Endothelial cell of umbilical vein (primary cell): ENCODE measurements at regions not wholly inside any gene's neighbourhood (a gene's known extent, or its start where the extent isn't known, plus 50 kb on each side); places are given as distances from the start of the nearest gene placed in this dataset.

Experiments
- BruUV-seq: library from RNA; stranded (reverse); fragments of 400-500 nt; replicated peaks from 2 replicates; lab custom pipeline; 2021; lab: Mats Ljungman, UMichigan
- CTCF ChIA-PET: fragments of 300-600, 350-600 bp; sonication (Branson Sonifier 250); formaldehyde crosslinking; loops from one replicate; lab custom pipeline; 2021; ENCODE audit warnings: antibody characterized with exemption, inconsistent platforms; lab: Charles Lee
- POLR2A ChIA-PET: fragments of 300-600, 350-600 bp; sonication (Branson Sonifier 250); formaldehyde crosslinking; loops from one replicate; lab custom pipeline; 2021; ENCODE audit warnings: antibody characterized with exemption, inconsistent platforms; lab: Charles Lee
- DNase-seq: peaks from one replicate; pipeline ENCODE4 v3.0.0-alpha.2; 2011; ENCODE audit warnings: low read depth, low spot score
- FAIRE-seq: peaks from 2 replicates; lab custom pipeline; 2011; peaks lifted over from hg19 to GRCh38; lab: Jason Lieb, UNC
- H2AFZ ChIP-seq: 2 replicates; pipeline ENCODE4 v1.6.0; 2012; ENCODE audit warnings: low read depth, low read length, control low read depth, inconsistent platforms
- H3K27ac ChIP-seq: 2 replicates; pipeline ENCODE4 v1.5.1; 2011; ENCODE audit warnings: low read depth, mild to moderate bottlenecking, control low read depth, low read length, moderate library complexity; ENCODE audit not compliant: insufficient read depth
- H3K27me3 ChIP-seq, 2 experiments: 2 replicates each; pipeline versions ENCODE4 v1.6.0 to v1.6.1; 2011; ENCODE audit warnings: low read length in 2 of 2, mixed read lengths in 1 of 2; ENCODE audit not compliant: control insufficient read depth in 2 of 2, insufficient read depth in 2 of 2
- H3K36me3 ChIP-seq, 2 experiments: 2 replicates in 1 of 2; 3 replicates in 1 of 2; pipeline ENCODE4 v1.5.1; 2011; ENCODE audit warnings: low read length in 2 of 2, mild to moderate bottlenecking in 1 of 2, moderate library complexity in 1 of 2; ENCODE audit not compliant: control insufficient read depth in 2 of 2, insufficient read depth in 2 of 2; ENCODE audit errors: extremely low read depth in 1 of 2
- H3K4me1 ChIP-seq: 3 replicates; pipeline ENCODE4 v1.5.1; 2011; ENCODE audit warnings: mild to moderate bottlenecking, low read length; ENCODE audit not compliant: control insufficient read depth, insufficient read depth; ENCODE audit errors: extremely low read depth
- H3K4me2 ChIP-seq: 2 replicates; pipeline ENCODE4 v1.6.1; 2011; ENCODE audit warnings: low read length, control low read depth, mixed read lengths; ENCODE audit not compliant: insufficient read depth
- H3K4me3 ChIP-seq, 3 experiments: fragments of 200-600 bp in 1 of 3; sonication (generic), shearing (Covaris generic) in 1 of 3; replicated peaks in 1 of 3; 2 replicates each; pipeline ENCODE4 v1.5.1; 2011 to 2016; ENCODE audit warnings: control low read depth in 3 of 3, low read length in 3 of 3, mild to moderate bottlenecking in 2 of 3, inconsistent platforms in 1 of 3, low read depth in 1 of 3, moderate library complexity in 1 of 3; ENCODE audit not compliant: insufficient read depth in 1 of 3
- H3K79me2 ChIP-seq: 2 replicates; pipeline ENCODE4 v1.6.0; 2012; ENCODE audit warnings: low read length, inconsistent platforms; ENCODE audit not compliant: control insufficient read depth, insufficient read depth
- H3K9ac ChIP-seq: replicated peaks from 2 replicates; pipeline ENCODE3; 2011; ENCODE audit warnings: low read length, control low read depth; ENCODE audit not compliant: insufficient read depth; ENCODE audit errors: extremely low read depth
- H3K9me1 ChIP-seq: replicated peaks from 3 replicates; pipeline ENCODE4 v1.6.0; 2011; ENCODE audit warnings: mild to moderate bottlenecking, low read length; ENCODE audit not compliant: control insufficient read depth, insufficient read depth; ENCODE audit errors: extremely low read depth
- H3K9me3 ChIP-seq: replicated peaks from 2 replicates; pipeline ENCODE4 v1.5.1; 2012; ENCODE audit warnings: low read length, inconsistent platforms; ENCODE audit not compliant: control insufficient read depth, insufficient read depth
- H4K20me1 ChIP-seq: replicated peaks from 2 replicates; pipeline ENCODE3; 2011; ENCODE audit warnings: mild to moderate bottlenecking, low read length; ENCODE audit not compliant: control insufficient read depth, insufficient read depth; ENCODE audit errors: extremely low read depth
- CTCF ChIP-seq, 2 donors: IDR thresholded peaks; 1 replicate in 1 of 2; 2 replicates in 1 of 2; pipeline ENCODE4 v1.5.1; 2011; ENCODE audit warnings: low read length in 2 of 2, mild to moderate bottlenecking in 2 of 2, moderate library complexity in 2 of 2, control low read depth in 1 of 2, inconsistent platforms in 1 of 2, low read depth in 1 of 2; ENCODE audit not compliant: insufficient read depth in 1 of 2; ENCODE audit errors: extremely low read depth in 1 of 2
- EZH2 ChIP-seq: IDR thresholded peaks from 2 replicates; pipeline ENCODE4 v1.6.1; 2012; ENCODE audit warnings: borderline replicate concordance, low read depth, mild to moderate bottlenecking, moderate library complexity, low read length, inconsistent platforms; ENCODE audit not compliant: severe bottlenecking
- FOS ChIP-seq: IDR thresholded peaks from 2 replicates; pipeline ENCODE4 v1.6.1; 2011; ENCODE audit warnings: mild to moderate bottlenecking, low read length, moderate library complexity, borderline replicate concordance; ENCODE audit not compliant: insufficient read depth
- GATA2 ChIP-seq: IDR thresholded peaks from 2 replicates; pipeline ENCODE4 v1.7.0; 2011; ENCODE audit warnings: low read depth, mild to moderate bottlenecking, moderate library complexity, mixed read lengths, low read length; ENCODE audit not compliant: insufficient read length, insufficient read depth
- JUN ChIP-seq: IDR thresholded peaks from 2 replicates; pipeline ENCODE4 v1.6.1; 2011; ENCODE audit warnings: borderline replicate concordance, low read depth; ENCODE audit not compliant: insufficient read length, insufficient read depth
- MAX ChIP-seq: IDR thresholded peaks from 2 replicates; pipeline ENCODE4 v1.6.1; 2011; ENCODE audit not compliant: insufficient read depth, insufficient read length
- MYC ChIP-seq: IDR thresholded peaks from one replicate; pipeline ENCODE4 v1.6.1; 2011; ENCODE audit warnings: mild to moderate bottlenecking, low read depth, low read length
- POLR2A ChIP-seq: IDR thresholded peaks from 2 replicates; pipeline ENCODE4 v1.6.1; 2012; ENCODE audit warnings: low read depth, mild to moderate bottlenecking, control low read depth, low read length
- POLR2AphosphoS5 ChIP-seq: IDR thresholded peaks from 2 replicates; pipeline ENCODE4 v1.6.1; 2012; ENCODE audit warnings: low read depth, mild to moderate bottlenecking, control low read depth, low read length, moderate library complexity; ENCODE audit not compliant: insufficient read depth
- dilution Hi-C: fragments of 300-500 bp; cut with MboI; formaldehyde crosslinking; loops from one replicate; pipeline ENCODE4 v1.15.0; 2019; ENCODE audit warnings: low sequenced_read_pairs; ENCODE audit not compliant: extremely low pct_ligation_motif_present
- intact Hi-C: fragments of 100-400 bp; cut with micrococcal nuclease; formaldehyde crosslinking; loops from one replicate; pipeline ENCODE4 v1.10.0; 2022

- CTCF ChIA-PET: no interaction called here
- Histone ChIP-seq H3K4me1 (no peaks in the 10 kb centered on the region), H3K27me3 (no peaks in the 10 kb centered on the region), H3K9ac (no peak overlapping the region), H2AFZ (no peak overlapping the region), H3K36me3 (no peaks in the 10 kb centered on the region), H3K27ac (no peak overlapping the region), H3K4me2 (no peak overlapping the region), H3K79me2 (no peaks in the 10 kb centered on the region), H3K9me3 (no peaks in the 10 kb centered on the region), H3K9me1 (no peaks in the 10 kb centered on the region), H4K20me1 (no peaks in the 10 kb centered on the region), H3K4me3 (no peak overlapping the region)
- no peak for DNase-seq
- FAIRE-seq: no peak
- dilution Hi-C loops: no loop called here
- POLR2A ChIA-PET: no interaction called here
- intact Hi-C loops: no loop called here
- TF ChIP-seq POLR2A (no peak), EZH2 (no peak), CTCF (IDR thresholded peaks at IDR 0.05; ENCODE audit: extremely low read depth in 1 of 2, insufficient read depth in 1 of 2, low read depth in 1 of 2, low read length in 2 of 2) (no peak), POLR2AphosphoS5 (no peak), MYC (no peak), GATA2 (no peak), FOS (no peak), JUN (no peak), MAX (no peak)
- no TSS peak for BruUV-seq
These were observed 172.3 kb upstream of the TRPC5 start for GRCh38 chrX:112254896-112255295.
